ENCODE measurements at regions not wholly inside any gene's neighbourhood (a gene's known extent, or its start where the extent isn't known, plus 50 kb on each side); places are given as distances from the start of the nearest gene placed in this dataset.
"Not testable (repeated sequence)": the region's sequence is repeated elsewhere in the genome, so short reads cannot be mapped to it uniquely, and the experiment has no call there.

GRCh38 chr15:92705764-92706163, 50.2 kb upstream of the FAM174B start:
- DNase-seq (ENCODE audit: low read depth), result no peak

- DNase-seq (ENCODE audit: low read depth), result no peak
Observed at GRCh38 chr15:92706201-92706600, 50.6 kb upstream of the FAM174B start.

GRCh38 chr15:92707880-92708551, 52.4 kb upstream of the FAM174B start:
- no peak for DNase-seq (ENCODE audit: low read depth)

- DNase-seq (ENCODE audit: low read depth), result no peak
Observed at GRCh38 chr15:92708635-92709034, 53.1 kb upstream of the FAM174B start.

- no peak for DNase-seq (ENCODE audit: low read depth)
Observed at GRCh38 chr15:92709110-92709790, 53.7 kb upstream of the FAM174B start.

GRCh38 chr15:92711457-92711831, 55.9 kb upstream of the FAM174B start:
- no peak for DNase-seq (ENCODE audit: low read depth)

- no peak for DNase-seq (ENCODE audit: low read depth)
Observed at GRCh38 chr15:92714077-92714476, 58.5 kb upstream of the FAM174B start.

- DNase-seq (ENCODE audit: low read depth), result peak; percentile 43
Observed at GRCh38 chr15:92714477-92715401, 59.2 kb upstream of the FAM174B start.

- DNase-seq (ENCODE audit: low read depth), result no peak
Observed at GRCh38 chr15:92715758-92716157, 60.2 kb upstream of the FAM174B start.

- no peak for DNase-seq (ENCODE audit: low read depth)
Observed at GRCh38 chr15:92719021-92719420, 63.4 kb upstream of the FAM174B start.

GRCh38 chr15:92724144-92724543, 68.6 kb upstream of the FAM174B start:
- DNase-seq (ENCODE audit: low read depth), result no peak

GRCh38 chr15:92725171-92725570, 69.6 kb upstream of the FAM174B start:
- DNase-seq (ENCODE audit: low read depth), result no peak

- DNase-seq (ENCODE audit: low read depth), result no peak
Observed at GRCh38 chr15:92728266-92728665, 72.7 kb upstream of the FAM174B start.

- no peak for DNase-seq (ENCODE audit: low read depth)
Observed at GRCh38 chr15:92733090-92733933, 77.7 kb upstream of the FAM174B start.

- no peak for DNase-seq (ENCODE audit: low read depth)
Observed at GRCh38 chr15:92733934-92734521, 78.5 kb upstream of the FAM174B start.

GRCh38 chr15:92739246-92739645, 83.7 kb upstream of the FAM174B start:
- not testable (repeated sequence) for DNase-seq (ENCODE audit: low read depth)

GRCh38 chr15:92745845-92746271, 90.3 kb upstream of the FAM174B start:
- DNase-seq (ENCODE audit: low read depth), result no peak

- DNase-seq (ENCODE audit: low read depth), result no peak
Observed at GRCh38 chr15:92747047-92747446, 91.5 kb upstream of the FAM174B start.

- DNase-seq (ENCODE audit: low read depth), result no peak
Observed at GRCh38 chr15:92749216-92749615, 93.6 kb upstream of the FAM174B start.

GRCh38 chr15:92749946-92750345, 94.4 kb upstream of the FAM174B start:
- no peak for DNase-seq (ENCODE audit: low read depth)

GRCh38 chr15:92751528-92751927, 96.0 kb upstream of the FAM174B start:
- DNase-seq (ENCODE audit: low read depth), result no peak

Measured in activated T-helper 1 cell treated with Interleukin-2 at 50 U/mL for 16 hours (primary cell).